Thymus (tissue), 11 donors: ENCODE measurements at regions not wholly inside any gene's neighbourhood (a gene's known extent, or its start where the extent isn't known, plus 50 kb on each side); places are given as distances from the start of the nearest gene placed in this dataset.
"Not testable (repeated sequence)": the region's sequence is repeated elsewhere in the genome, so short reads cannot be mapped to it uniquely, and the experiment has no call there.

Experiments
- DNase-seq, 9 donors: peaks; one replicate each; pipeline ENCODE4 v3.0.0-alpha.2; 2013; ENCODE audit warnings: low spot score in 9 of 9, low read depth in 6 of 9, missing footprints in 1 of 9
- H3K27ac ChIP-seq, 2 donors: one replicate each; pipeline ENCODE4 v1.5.1; 2013; ENCODE audit warnings: control low read depth in 1 of 2, low read depth in 1 of 2, low read length in 1 of 2, mild to moderate bottlenecking in 1 of 2, moderate library complexity in 1 of 2
- H3K27me3 ChIP-seq, 2 donors: one replicate each; pipeline ENCODE4 v1.5.1; 2013; ENCODE audit warnings: low read length in 1 of 2; ENCODE audit not compliant: control insufficient read depth in 2 of 2, insufficient read depth in 1 of 2
- H3K36me3 ChIP-seq, 2 donors: one replicate each; pipeline ENCODE4 v1.5.1; 2013; ENCODE audit warnings: low read length in 1 of 2, mild to moderate bottlenecking in 1 of 2, moderate library complexity in 1 of 2; ENCODE audit not compliant: control insufficient read depth in 2 of 2, insufficient read depth in 2 of 2
- H3K4me1 ChIP-seq, 2 donors: one replicate each; pipeline ENCODE4 v1.5.1; 2013; ENCODE audit warnings: low read length in 2 of 2; ENCODE audit not compliant: control insufficient read depth in 2 of 2, insufficient read depth in 2 of 2
- H3K4me3 ChIP-seq, 2 donors: one replicate each; pipeline ENCODE4 v1.5.1; 2013; ENCODE audit warnings: low read length in 2 of 2, control low read depth in 1 of 2, mild to moderate bottlenecking in 1 of 2
- H3K9me3 ChIP-seq, 2 donors: one replicate each; pipeline ENCODE4 v1.5.1; 2013; ENCODE audit warnings: low read length in 1 of 2, mild to moderate bottlenecking in 1 of 2; ENCODE audit not compliant: control insufficient read depth in 2 of 2, insufficient read depth in 1 of 2
- WGBS: extraction: QIAGEN DNeasy Blood & Tissue Kit; methylation state at CpG from one replicate; pipeline ENCODE4 v1.1.7; 2013; 5-methylcytosine and 5-hydroxymethylcytosine counted together
- donor health status: healthy.

DNA sequence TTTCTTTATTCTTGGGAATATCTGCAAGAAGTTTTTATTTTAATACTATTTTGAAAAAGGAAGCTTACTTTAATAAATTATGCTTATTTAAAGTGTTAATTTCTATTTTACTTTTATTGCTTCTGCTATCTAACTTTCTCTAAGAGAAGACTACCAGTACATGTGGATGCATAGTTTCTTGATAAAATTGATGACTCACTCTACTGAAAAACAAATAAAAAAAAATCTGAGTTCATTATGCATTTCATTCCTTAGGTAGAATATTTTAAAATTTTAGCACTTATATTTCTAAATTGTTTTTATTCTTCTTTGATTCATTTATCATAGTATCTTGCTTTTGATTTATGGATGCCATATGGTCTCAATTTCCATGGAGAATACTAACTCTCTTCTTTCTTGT is 217.9 kb downstream of the TAF11L14 start:
- no peak overlapping the region for H3K27ac ChIP-seq
- no peaks in the 10 kb centered on the region for H3K27me3 ChIP-seq
- no peaks in the 10 kb centered on the region for H3K4me1 ChIP-seq
- DNase-seq, result no peak
- H3K9me3 ChIP-seq, result no peaks in the 10 kb centered on the region
- H3K4me3 ChIP-seq, result no peak overlapping the region
- no peaks in the 10 kb centered on the region for H3K36me3 ChIP-seq

GRCh38 chr5:17852740-17853139 is 218.5 kb downstream of the TAF11L14 start:
- H3K27ac ChIP-seq, result no peak overlapping the region

GRCh38 chr5:17854901-17855300 is 220.6 kb downstream of the TAF11L14 start:
- no peak for DNase-seq
- H3K27me3 ChIP-seq, result no peaks in the 10 kb centered on the region
- H3K36me3 ChIP-seq, result no peaks in the 10 kb centered on the region
- H3K4me3 ChIP-seq, result no peak overlapping the region
- H3K4me1 ChIP-seq, result no peaks in the 10 kb centered on the region
- no peaks in the 10 kb centered on the region for H3K9me3 ChIP-seq
- no peak overlapping the region for H3K27ac ChIP-seq

More at GRCh38 chr5:17852740-17853139, 218.5 kb downstream of the TAF11L14 start:
- no peak for DNase-seq
- no peaks in the 10 kb centered on the region for H3K9me3 ChIP-seq
- WGBS, result 91% methylated on average over 3 of the region's 3 CpGs
- H3K4me3 ChIP-seq, result no peak overlapping the region
- H3K4me1 ChIP-seq, result no peaks in the 10 kb centered on the region
- H3K27me3 ChIP-seq, result no peaks in the 10 kb centered on the region
- H3K36me3 ChIP-seq, result no peaks in the 10 kb centered on the region

DNA sequence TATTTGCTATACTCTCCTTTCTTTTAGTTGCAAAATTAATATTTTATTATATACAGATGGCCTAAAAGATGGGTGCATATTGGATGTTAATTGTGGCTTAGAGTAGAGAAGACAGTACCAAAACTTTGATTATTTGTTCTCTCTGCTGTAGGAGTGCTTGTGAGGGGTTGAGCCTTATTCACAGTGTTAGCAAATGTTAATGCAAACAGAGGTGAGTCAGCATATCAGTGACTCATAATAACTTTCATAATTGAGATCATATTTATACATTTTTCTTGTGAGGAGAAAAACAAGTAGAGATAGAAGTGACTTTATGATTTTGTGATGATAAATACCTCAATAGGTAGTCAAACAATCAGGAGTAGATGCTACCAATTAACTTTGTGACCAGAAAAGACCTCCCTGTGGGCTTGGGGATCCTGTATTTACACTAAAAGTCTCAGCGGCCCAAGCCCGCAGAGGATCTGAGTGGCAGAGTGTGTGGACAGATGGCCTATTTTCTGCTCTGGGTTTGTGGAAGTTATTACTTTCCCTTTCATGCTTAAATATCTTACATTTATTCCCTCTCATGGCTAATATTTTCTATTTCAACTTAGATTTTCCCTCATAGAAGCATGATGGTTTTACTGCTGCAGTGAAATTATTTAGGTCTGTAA is 226.5 kb downstream of the TAF11L14 start:
- Histone ChIP-seq H3K4me1 (no peaks in the 10 kb centered on the region), H3K27ac (no peak overlapping the region), H3K27me3 (no peaks in the 10 kb centered on the region), H3K9me3 (peaks cover 0 to 1% of the 10 kb centered on the region in 2 donors), H3K4me3 (no peak overlapping the region), H3K36me3 (no peaks in the 10 kb centered on the region)
- over 99% methylated on average over 2 of the region's 2 CpGs for WGBS
- DNase-seq, result no peak

DNA sequence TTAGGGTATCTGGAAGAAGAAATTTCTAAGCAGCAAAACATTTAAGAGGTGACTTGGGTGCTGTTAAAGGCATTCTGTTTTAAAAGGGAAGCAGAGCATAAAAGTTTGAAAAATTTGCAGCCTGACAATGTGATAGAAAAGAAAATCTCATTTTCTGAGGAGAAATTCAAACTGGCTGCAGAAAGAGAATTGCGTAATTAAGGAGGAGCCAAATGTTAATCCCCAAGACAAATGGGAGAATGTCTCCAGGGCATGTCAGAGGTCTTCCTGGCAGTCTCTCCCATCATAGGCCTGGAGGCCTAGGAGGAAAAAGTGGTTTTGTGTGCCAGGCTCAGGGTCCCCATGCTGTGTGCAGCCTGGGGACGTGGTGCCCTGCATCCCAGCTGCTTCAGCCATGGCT is 230.6 kb downstream of the TAF11L14 start:
- 58% methylated on average over 2 of the region's 2 CpGs for WGBS
- H3K36me3 ChIP-seq, H3K27ac ChIP-seq, H3K4me3 ChIP-seq, H3K9me3 ChIP-seq, H3K27me3 ChIP-seq, H3K4me1 ChIP-seq, DNase-seq: not testable (repeated sequence)

- H3K4me3 ChIP-seq, H3K27ac ChIP-seq, H3K4me1 ChIP-seq, H3K36me3 ChIP-seq, H3K27me3 ChIP-seq, DNase-seq, H3K9me3 ChIP-seq: not testable (repeated sequence)
- WGBS, result 91% methylated on average over 1 of the region's 1 CpG
These were observed 231.7 kb downstream of the TAF11L14 start for GRCh38 chr5:17865966-17866365.

- no peaks in the 10 kb centered on the region for H3K36me3 ChIP-seq
- WGBS, result 95% methylated on average over 4 of the region's 4 CpGs
- no peaks in the 10 kb centered on the region for H3K27me3 ChIP-seq
- DNase-seq, result no peak
- no peaks in the 10 kb centered on the region for H3K9me3 ChIP-seq
- no peaks in the 10 kb centered on the region for H3K4me1 ChIP-seq
- no peak overlapping the region for H3K4me3 ChIP-seq
- no peak overlapping the region for H3K27ac ChIP-seq
These were observed 237.9 kb downstream of the TAF11L14 start for GRCh38 chr5:17872204-17872603.

DNA sequence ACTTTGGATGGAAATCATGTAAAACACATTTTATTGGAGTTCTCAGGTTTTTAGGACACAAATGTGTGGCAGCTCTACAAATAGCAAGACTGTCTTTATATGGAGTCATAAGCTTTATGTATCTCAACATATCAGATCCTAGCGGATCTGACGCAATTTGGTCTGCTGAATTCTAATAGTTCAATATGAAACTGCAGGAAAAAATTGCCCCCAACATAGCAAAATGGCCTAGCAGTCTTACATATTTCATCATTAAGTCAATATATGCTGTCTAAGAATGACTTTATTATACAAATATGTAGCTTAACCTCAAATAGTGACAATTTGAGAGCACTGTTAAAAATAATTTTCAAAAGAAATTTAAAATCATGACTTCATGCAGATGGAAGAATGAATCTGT is 244.3 kb downstream of the TAF11L14 start:
- Histone ChIP-seq H3K36me3 (no peaks in the 10 kb centered on the region), H3K4me3 (no peak overlapping the region), H3K4me1 (no peaks in the 10 kb centered on the region), H3K27me3 (no peaks in the 10 kb centered on the region), H3K9me3 (peaks cover 0 to 7% of the 10 kb centered on the region in 2 donors), H3K27ac (no peak overlapping the region)
- DNase-seq, result no peak
- WGBS, result 98% methylated on average over 2 of the region's 2 CpGs

DNA sequence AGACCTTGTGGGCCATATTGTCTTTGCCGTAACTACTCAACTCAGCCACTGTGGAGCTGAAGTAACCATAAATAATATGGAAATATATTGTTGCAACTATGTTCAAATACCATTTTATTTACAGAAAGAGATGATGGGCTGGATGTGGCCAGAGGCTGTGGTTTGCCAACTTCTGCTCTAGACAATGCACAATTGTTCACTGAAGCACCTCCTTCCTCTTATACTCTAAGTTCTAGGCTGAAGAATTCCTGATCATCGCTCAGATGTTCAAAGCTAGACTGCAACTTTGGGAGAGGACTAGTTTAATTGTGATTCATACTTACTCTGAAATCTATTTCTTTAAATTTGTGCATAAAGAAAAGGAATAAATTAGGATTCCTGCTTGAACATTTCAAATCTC is 245.0 kb downstream of the TAF11L14 start:
- no peak for DNase-seq
- no peak overlapping the region for H3K4me3 ChIP-seq
- H3K27ac ChIP-seq, result no peak overlapping the region
- peaks cover 0 to 7% of the 10 kb centered on the region in 2 donors for H3K9me3 ChIP-seq
- WGBS, result 94% methylated on average over 2 of the region's 2 CpGs
- no peaks in the 10 kb centered on the region for H3K27me3 ChIP-seq
- H3K4me1 ChIP-seq, result no peaks in the 10 kb centered on the region
- H3K36me3 ChIP-seq, result no peaks in the 10 kb centered on the region

- Histone ChIP-seq H3K36me3 (no peaks in the 10 kb centered on the region), H3K27me3 (no peaks in the 10 kb centered on the region), H3K4me1 (no peaks in the 10 kb centered on the region), H3K9me3 (peaks cover 0 to 7% of the 10 kb centered on the region in 2 donors), H3K27ac (no peak overlapping the region), H3K4me3 (no peak overlapping the region)
- no peak for DNase-seq
- WGBS, result 95% methylated on average over 4 of the region's 4 CpGs
These were observed 246.6 kb downstream of the TAF11L14 start for GRCh38 chr5:17880869-17881268.
